GM06990 (cell line): ENCODE measurements at regions not wholly inside any gene's neighbourhood (a gene's known extent, or its start where the extent isn't known, plus 50 kb on each side); places are given as distances from the start of the nearest gene placed in this dataset.

Source experiments
- DNase-seq: peaks from one replicate; pipeline ENCODE4 v3.0.0-alpha.2; 2011; ENCODE audit not compliant: insufficient read length; ENCODE audit errors: extremely low read depth
- H3K27me3 ChIP-seq: replicated peaks from 2 replicates; pipeline ENCODE4 v1.6.0; 2011; ENCODE audit warnings: low read length; ENCODE audit not compliant: control insufficient read depth, insufficient read depth
- H3K36me3 ChIP-seq: 2 replicates; pipeline ENCODE4 v1.5.1; 2011; ENCODE audit warnings: low read length; ENCODE audit not compliant: control insufficient read depth, insufficient read depth
- H3K4me3 ChIP-seq: replicated peaks from 2 replicates; pipeline ENCODE4 v1.5.1; 2011; ENCODE audit warnings: low read depth, mild to moderate bottlenecking, control low read depth, low read length
- TF ChIP-seq, protein P1 (sequence below): IDR thresholded peaks from 2 replicates; pipeline ENCODE4 v1.5.1; 2011; ENCODE audit warnings: low read length, control low read depth, mild to moderate bottlenecking, inconsistent platforms; ENCODE audit not compliant: insufficient read depth, poor library complexity, severe bottlenecking

DNA sequence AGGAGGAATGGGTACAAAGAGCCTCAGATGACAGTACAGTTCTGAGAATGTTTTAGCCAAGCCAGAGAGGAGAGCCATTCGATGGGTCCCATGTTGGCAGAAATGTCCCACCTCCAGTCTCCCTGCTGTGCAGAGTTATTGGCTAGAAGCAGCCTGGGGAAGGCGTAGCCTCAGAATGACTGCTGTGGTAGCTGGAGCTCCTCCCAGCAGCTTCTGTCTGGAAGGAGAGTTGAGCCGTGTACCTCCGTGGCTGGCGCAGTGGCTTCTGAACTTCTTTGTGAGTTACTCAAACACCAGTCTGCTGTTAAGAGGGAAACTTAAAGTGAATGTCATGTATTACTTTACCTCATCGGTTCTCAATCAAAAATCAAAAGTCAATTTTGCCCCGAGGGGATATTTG lies 193.3 kb upstream of the SNX2 start:
- H3K4me3 ChIP-seq: no peak overlapping the region
- DNase-seq: no peak
- TF ChIP-seq, protein P1, sequence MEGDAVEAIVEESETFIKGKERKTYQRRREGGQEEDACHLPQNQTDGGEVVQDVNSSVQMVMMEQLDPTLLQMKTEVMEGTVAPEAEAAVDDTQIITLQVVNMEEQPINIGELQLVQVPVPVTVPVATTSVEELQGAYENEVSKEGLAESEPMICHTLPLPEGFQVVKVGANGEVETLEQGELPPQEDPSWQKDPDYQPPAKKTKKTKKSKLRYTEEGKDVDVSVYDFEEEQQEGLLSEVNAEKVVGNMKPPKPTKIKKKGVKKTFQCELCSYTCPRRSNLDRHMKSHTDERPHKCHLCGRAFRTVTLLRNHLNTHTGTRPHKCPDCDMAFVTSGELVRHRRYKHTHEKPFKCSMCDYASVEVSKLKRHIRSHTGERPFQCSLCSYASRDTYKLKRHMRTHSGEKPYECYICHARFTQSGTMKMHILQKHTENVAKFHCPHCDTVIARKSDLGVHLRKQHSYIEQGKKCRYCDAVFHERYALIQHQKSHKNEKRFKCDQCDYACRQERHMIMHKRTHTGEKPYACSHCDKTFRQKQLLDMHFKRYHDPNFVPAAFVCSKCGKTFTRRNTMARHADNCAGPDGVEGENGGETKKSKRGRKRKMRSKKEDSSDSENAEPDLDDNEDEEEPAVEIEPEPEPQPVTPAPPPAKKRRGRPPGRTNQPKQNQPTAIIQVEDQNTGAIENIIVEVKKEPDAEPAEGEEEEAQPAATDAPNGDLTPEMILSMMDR: no peak
- no peaks in the 10 kb centered on the region for H3K36me3 ChIP-seq
- H3K27me3 ChIP-seq: no peaks in the 10 kb centered on the region; the same call in 1 of the 2 replicates

GRCh38 chr5:122584411-122585300 lies 190.2 kb upstream of the SNX2 start:
- no peak for DNase-seq
- no peak overlapping the region for H3K4me3 ChIP-seq
- TF ChIP-seq, protein P1: no peak

DNA sequence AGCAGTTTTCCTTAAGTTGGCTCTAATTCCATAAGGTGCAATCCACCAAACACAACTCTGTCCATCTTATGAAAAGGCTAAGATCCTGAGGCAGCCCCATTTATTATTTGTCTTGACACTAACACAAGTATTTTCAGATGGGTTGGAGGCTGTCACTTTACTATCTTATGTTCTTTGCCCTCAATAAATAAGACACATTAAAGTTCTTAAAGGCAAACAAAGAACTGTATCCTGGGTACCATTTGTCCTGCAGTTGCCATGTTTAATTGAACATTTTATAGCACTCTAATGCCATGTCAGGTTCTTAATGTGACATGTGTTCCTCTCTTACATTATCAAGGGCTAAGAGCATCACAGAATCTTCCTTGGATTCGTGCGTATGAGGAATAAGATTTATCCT lies 189.5 kb upstream of the SNX2 start:
- Histone ChIP-seq H3K4me3 (no peak overlapping the region), H3K27me3 (no peaks in the 10 kb centered on the region; the same call in 1 of the 2 replicates), H3K36me3 (no peaks in the 10 kb centered on the region)
- TF ChIP-seq, protein P1: no peak
- no peak for DNase-seq

More at GRCh38 chr5:122584411-122585300, 190.2 kb upstream of the SNX2 start:
- H3K27me3 ChIP-seq: no peaks in the 10 kb centered on the region; the same call in 1 of the 2 replicates
- H3K36me3 ChIP-seq: no peaks in the 10 kb centered on the region

DNA sequence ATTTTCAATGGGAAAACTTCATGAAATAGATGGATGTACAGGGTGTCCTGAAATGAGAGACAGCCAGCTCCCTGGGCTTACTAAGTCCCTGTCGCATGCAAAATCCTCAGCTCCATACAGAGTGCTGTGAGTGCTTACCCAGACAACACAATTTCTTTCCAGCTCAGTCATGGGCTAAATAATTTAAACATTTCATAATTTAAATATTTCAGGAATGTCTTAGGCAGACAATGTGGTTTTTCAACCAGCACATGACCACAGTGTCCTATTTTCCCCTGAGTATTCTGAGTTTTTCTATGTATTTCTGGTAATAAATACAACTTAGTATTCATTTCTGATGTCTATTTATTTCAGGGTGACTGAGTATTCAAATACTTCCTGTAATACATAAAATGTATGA lies 188.5 kb upstream of the SNX2 start:
- TF ChIP-seq, protein P1: no peak
- no peak overlapping the region for H3K4me3 ChIP-seq
- H3K36me3 ChIP-seq: no peaks in the 10 kb centered on the region
- no peak for DNase-seq
- no peaks in the 10 kb centered on the region; the same call in 1 of the 2 replicates for H3K27me3 ChIP-seq

DNA sequence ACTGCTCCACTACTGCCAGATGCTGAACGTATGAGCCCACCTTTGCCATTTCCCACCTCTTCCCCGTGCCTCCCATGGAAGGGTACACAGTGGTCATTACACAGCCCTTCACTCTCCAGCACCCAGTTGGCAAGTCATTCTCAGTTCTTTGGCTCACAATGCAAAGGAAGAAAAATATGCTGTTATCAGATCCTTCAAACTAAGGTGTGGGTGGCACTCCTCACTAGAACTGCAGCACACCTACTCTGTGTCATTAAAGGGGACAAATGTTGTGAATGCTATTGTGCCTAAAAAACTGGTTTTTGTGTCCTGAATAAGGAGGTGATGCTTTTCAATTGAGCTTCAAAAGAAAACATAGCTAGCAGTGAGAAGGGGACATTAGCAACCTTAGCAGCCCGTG lies 183.1 kb upstream of the SNX2 start:
- no peak overlapping the region for H3K4me3 ChIP-seq
- DNase-seq: no peak
- H3K27me3 ChIP-seq: no peaks in the 10 kb centered on the region

More for the DNA sequence above, 183.1 kb upstream of the SNX2 start:
- TF ChIP-seq, protein P1: no peak
- no peaks in the 10 kb centered on the region for H3K36me3 ChIP-seq
